GM12878 (cell line): ENCODE measurements at regions not wholly inside any gene's neighbourhood (a gene's known extent, or its start where the extent isn't known, plus 50 kb on each side); places are given as distances from the start of the nearest gene placed in this dataset.

Experiments used
- TARDBP ChIP-seq: IDR thresholded peaks from 2 replicates; pipeline ENCODE4 v1.6.1; 2016; ENCODE audit warnings: borderline replicate concordance
- TF ChIP-seq, protein P1 (sequence below): fragments of 450-650 bp; IDR thresholded peaks from 2 replicates; pipeline ENCODE4 v1.6.1; 2018; ENCODE audit warnings: mild to moderate bottlenecking, low read depth, moderate library complexity; ENCODE audit not compliant: partially characterized antibody
- TF ChIP-seq, protein P2 (sequence below): fragments of 450-650 bp; IDR thresholded peaks from 2 replicates; pipeline ENCODE4 v1.6.1; 2017; ENCODE audit warnings: mild to moderate bottlenecking, moderate library complexity
- TF ChIP-seq, protein P3 (sequence below): fragments of 450-650 bp; IDR thresholded peaks from 2 replicates; pipeline ENCODE4 v1.6.1; 2016; ENCODE audit warnings: mild to moderate bottlenecking

DNA sequence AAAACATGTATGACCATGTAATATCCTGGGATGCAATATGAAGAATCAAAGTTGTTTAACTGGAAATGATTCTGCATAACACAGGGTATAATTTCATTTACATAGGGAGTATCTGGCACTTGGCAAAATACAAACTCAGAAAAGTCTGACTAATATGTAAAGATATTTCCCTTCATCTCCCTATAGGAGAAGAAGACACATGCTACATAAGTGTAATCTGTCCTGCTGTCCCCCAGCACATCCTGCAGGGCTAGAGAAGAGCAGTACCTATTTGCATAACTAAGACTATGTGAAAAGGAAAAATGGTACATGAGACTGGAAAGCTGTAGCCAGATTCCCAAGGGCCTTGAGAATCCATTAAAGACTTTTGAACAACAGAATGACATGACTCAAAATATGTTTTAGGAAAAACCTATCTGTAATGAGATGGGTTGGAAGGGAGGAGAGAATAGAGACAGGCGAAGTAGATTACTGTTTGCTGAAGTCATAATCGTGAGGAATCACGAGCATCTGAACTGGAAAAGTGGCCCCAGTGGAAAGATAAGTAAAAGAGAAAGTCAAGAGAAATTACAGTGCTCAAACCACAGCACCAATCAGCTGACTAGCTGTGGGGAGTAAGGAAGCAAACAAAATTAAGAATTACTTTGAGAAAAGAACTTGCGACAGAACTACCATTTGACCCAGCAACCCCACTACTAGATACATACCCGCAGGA is 155.1 kb upstream of the HMGA2 start (continued):
- TF ChIP-seq, protein P1, sequence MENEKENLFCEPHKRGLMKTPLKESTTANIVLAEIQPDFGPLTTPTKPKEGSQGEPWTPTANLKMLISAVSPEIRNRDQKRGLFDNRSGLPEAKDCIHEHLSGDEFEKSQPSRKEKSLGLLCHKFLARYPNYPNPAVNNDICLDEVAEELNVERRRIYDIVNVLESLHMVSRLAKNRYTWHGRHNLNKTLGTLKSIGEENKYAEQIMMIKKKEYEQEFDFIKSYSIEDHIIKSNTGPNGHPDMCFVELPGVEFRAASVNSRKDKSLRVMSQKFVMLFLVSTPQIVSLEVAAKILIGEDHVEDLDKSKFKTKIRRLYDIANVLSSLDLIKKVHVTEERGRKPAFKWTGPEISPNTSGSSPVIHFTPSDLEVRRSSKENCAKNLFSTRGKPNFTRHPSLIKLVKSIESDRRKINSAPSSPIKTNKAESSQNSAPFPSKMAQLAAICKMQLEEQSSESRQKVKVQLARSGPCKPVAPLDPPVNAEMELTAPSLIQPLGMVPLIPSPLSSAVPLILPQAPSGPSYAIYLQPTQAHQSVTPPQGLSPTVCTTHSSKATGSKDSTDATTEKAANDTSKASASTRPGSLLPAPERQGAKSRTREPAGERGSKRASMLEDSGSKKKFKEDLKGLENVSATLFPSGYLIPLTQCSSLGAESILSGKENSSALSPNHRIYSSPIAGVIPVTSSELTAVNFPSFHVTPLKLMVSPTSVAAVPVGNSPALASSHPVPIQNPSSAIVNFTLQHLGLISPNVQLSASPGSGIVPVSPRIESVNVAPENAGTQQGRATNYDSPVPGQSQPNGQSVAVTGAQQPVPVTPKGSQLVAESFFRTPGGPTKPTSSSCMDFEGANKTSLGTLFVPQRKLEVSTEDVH = no peak
- TF ChIP-seq, protein P2, sequence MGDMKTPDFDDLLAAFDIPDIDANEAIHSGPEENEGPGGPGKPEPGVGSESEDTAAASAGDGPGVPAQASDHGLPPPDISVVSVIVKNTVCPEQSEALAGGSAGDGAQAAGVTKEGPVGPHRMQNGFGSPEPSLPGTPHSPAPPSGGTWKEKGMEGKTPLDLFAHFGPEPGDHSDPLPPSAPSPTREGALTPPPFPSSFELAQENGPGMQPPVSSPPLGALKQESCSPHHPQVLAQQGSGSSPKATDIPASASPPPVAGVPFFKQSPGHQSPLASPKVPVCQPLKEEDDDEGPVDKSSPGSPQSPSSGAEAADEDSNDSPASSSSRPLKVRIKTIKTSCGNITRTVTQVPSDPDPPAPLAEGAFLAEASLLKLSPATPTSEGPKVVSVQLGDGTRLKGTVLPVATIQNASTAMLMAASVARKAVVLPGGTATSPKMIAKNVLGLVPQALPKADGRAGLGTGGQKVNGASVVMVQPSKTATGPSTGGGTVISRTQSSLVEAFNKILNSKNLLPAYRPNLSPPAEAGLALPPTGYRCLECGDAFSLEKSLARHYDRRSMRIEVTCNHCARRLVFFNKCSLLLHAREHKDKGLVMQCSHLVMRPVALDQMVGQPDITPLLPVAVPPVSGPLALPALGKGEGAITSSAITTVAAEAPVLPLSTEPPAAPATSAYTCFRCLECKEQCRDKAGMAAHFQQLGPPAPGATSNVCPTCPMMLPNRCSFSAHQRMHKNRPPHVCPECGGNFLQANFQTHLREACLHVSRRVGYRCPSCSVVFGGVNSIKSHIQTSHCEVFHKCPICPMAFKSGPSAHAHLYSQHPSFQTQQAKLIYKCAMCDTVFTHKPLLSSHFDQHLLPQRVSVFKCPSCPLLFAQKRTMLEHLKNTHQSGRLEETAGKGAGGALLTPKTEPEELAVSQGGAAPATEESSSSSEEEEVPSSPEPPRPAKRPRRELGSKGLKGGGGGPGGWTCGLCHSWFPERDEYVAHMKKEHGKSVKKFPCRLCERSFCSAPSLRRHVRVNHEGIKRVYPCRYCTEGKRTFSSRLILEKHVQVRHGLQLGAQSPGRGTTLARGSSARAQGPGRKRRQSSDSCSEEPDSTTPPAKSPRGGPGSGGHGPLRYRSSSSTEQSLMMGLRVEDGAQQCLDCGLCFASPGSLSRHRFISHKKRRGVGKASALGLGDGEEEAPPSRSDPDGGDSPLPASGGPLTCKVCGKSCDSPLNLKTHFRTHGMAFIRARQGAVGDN = no peak
- no peak for TF ChIP-seq TARDBP
- TF ChIP-seq, protein P3, sequence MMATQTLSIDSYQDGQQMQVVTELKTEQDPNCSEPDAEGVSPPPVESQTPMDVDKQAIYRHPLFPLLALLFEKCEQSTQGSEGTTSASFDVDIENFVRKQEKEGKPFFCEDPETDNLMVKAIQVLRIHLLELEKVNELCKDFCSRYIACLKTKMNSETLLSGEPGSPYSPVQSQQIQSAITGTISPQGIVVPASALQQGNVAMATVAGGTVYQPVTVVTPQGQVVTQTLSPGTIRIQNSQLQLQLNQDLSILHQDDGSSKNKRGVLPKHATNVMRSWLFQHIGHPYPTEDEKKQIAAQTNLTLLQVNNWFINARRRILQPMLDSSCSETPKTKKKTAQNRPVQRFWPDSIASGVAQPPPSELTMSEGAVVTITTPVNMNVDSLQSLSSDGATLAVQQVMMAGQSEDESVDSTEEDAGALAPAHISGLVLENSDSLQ = no peak
